Bronchial epithelial cell (primary cell): ENCODE measurements at regions not wholly inside any gene's neighbourhood (a gene's known extent, or its start where the extent isn't known, plus 50 kb on each side); places are given as distances from the start of the nearest gene placed in this dataset.
"Not testable (repeated sequence)": the region's sequence is repeated elsewhere in the genome, so short reads cannot be mapped to it uniquely, and the experiment has no call there.

Experiments
- DNase-seq: peaks from one replicate; pipeline ENCODE4 v3.0.0-alpha.2; 2010; ENCODE audit warnings: low read depth
- FAIRE-seq: peaks from 2 replicates; lab custom pipeline; 2011; peaks lifted over from hg19 to GRCh38; lab: Jason Lieb, UNC
- H3K27me3 ChIP-seq: 2 replicates; pipeline ENCODE4 v1.5.1; 2011; ENCODE audit warnings: low read length; ENCODE audit not compliant: control insufficient read depth, insufficient read depth
- H3K36me3 ChIP-seq: 2 replicates; pipeline ENCODE4 v1.5.1; 2011; ENCODE audit warnings: low read length; ENCODE audit not compliant: control insufficient read depth, insufficient read depth
- H3K4me3 ChIP-seq: 2 replicates; pipeline ENCODE4 v1.5.1; 2011; ENCODE audit warnings: mild to moderate bottlenecking, low read depth, low read length, control low read depth
- CTCF ChIP-seq: IDR thresholded peaks from 2 replicates; pipeline ENCODE4 v1.5.1; 2011; ENCODE audit warnings: mild to moderate bottlenecking, moderate library complexity, low read length, control low read depth, inconsistent platforms; ENCODE audit not compliant: insufficient read depth, severe bottlenecking

- FAIRE-seq (no peak), DNase-seq (no peak)
- TF ChIP-seq CTCF: no peak
- Histone ChIP-seq H3K27me3 (no peaks in the 10 kb centered on the region), H3K36me3 (no peaks in the 10 kb centered on the region), H3K4me3 (no peak overlapping the region)
Measured at GRCh38 chr6:133807501-133807900, 81.4 kb upstream of the TCF21 start.

DNA sequence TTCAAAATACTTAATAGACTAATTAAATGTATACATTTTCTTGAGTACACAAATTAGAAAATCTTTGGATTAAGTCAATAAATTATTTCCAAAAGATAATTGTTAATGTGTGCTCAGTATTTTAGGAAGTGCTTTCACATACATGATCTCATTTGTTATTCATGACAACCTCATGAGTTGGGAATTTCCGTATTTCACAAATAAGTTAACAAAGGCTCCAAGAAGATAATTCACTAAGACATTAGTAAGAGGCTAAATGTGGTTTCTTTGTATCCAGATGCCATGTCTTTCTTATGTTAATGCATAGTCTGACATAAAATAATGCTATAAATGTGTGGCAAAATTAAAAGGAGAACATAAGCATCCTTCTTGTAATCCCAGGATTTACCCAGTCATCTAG, 79.5 kb upstream of the TCF21 start:
- TF ChIP-seq CTCF: no peak
- no peaks in the 10 kb centered on the region for H3K27me3 ChIP-seq
- H3K4me3 ChIP-seq: no peak overlapping the region
- FAIRE-seq (no peak), DNase-seq (peak; percentile 57)
- no peaks in the 10 kb centered on the region for H3K36me3 ChIP-seq

DNA sequence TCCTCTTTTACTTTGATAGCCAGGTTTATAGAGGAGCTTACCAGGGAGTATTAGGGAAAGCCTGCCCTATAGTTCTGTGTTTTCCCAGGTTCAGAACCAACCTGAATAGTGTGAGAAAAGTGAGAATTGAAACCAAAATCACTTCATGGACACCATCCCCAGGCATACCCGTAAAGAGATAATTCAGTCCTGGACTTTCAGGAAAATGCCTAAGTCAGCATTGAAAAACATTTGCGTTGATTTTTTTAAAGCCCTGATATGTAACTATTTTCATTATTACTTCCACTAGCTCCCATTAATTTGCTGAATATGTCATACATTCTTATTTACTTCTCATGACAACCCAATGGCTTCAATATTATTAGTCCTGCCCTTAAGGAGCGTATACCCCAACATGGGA, 77.4 kb upstream of the TCF21 start:
- Histone ChIP-seq H3K27me3 (no peaks in the 10 kb centered on the region), H3K4me3 (no peak overlapping the region), H3K36me3 (no peaks in the 10 kb centered on the region)
- no peak for DNase-seq
- no peak for FAIRE-seq
- TF ChIP-seq CTCF: no peak

DNA sequence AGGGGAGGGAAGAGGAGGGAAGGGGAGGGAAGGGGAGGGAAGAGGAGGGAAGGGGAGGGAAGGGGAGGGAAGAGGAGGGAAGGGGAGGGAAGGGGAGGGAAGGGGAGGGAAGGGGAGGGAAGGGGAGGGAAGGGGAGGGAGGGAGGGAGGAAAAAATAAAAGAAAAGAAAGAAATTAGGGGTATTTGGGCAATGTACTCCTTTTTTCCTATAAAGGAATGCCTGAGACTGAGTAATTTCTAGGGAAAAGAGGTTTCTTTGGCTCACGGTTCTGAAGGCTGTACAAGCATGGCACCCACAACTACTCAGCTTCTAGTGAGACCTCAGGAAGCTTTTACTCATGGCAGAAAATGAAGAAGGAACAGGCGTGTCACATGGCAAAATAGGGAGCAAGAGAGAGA, 76.5 kb upstream of the TCF21 start:
- not testable (repeated sequence) for H3K36me3 ChIP-seq, H3K4me3 ChIP-seq, FAIRE-seq, H3K27me3 ChIP-seq, DNase-seq

- H3K4me3 ChIP-seq: no peak overlapping the region
- H3K27me3 ChIP-seq: no peaks in the 10 kb centered on the region
- FAIRE-seq: peak; percentile 89
- H3K36me3 ChIP-seq: no peaks in the 10 kb centered on the region
- no peak for DNase-seq
- no peak for TF ChIP-seq CTCF
Measured at GRCh38 chr6:133814238-133814637, 74.7 kb upstream of the TCF21 start.

DNA sequence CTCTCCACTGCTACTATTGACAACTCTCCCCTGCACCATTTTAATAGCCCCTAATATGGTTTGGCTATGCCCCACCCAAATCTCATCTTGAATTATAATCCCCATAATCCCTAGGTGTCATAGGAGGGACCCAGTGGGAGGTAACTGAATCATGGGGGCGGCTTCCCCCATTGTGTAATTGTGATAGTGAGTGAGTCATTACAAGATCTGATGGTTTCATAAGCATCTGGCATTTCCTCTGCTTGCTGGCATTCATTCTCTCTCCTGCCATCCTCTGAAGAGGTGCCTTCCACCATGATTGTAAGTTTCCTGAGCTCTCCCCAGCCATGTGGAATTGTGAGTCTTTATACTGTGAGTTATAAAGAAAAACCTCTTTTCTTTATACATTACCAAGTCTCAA, 74.1 kb upstream of the TCF21 start:
- no peak for FAIRE-seq
- no peak for TF ChIP-seq CTCF
- H3K27me3 ChIP-seq: no peaks in the 10 kb centered on the region
- no peak overlapping the region for H3K4me3 ChIP-seq
- H3K36me3 ChIP-seq: no peaks in the 10 kb centered on the region
- DNase-seq: peak; percentile 82
